ENCODE measurements at regions not wholly inside any gene's neighbourhood (a gene's known extent, or its start where the extent isn't known, plus 50 kb on each side); places are given as distances from the start of the nearest gene placed in this dataset.
"Not testable (repeated sequence)": the region's sequence is repeated elsewhere in the genome, so short reads cannot be mapped to it uniquely, and the experiment has no call there.

GRCh38 chr6:81601918-81602317, 150.6 kb downstream of the TENT5A start (continued):
- TF ChIP-seq NR3C1 (CRISPR knock-in tag; conservative IDR thresholded peaks at IDR 0.05; ENCODE audit: low read depth), result no peak
- TF ChIP-seq HMGXB4 (CRISPR knock-in tag; IDR thresholded peaks at IDR 0.05), result no peak
- no peak for TF ChIP-seq MYBL2 (CRISPR knock-in tag; IDR thresholded peaks at IDR 0.05)

GRCh38 chr6:81600488-81600887, 152.0 kb downstream of the TENT5A start:
- H3K4me3 Mint-ChIP-seq; DNase-seq (ENCODE audit: low spot score); CTCF ChIA-PET; POLR2A ChIA-PET; ATAC-seq; H3K27me3 Mint-ChIP-seq (ENCODE audit: low read depth); H3K36me3 Mint-ChIP-seq; H3K27ac Mint-ChIP-seq; H3K4me1 Mint-ChIP-seq: not testable (repeated sequence)
- peaks cover 18% of the 10 kb centered on the region for H3K9me3 Mint-ChIP-seq

GRCh38 chr6:81594501-81594900, 158.0 kb downstream of the TENT5A start:
- CTCF ChIA-PET, result no interaction called here
- Mint-ChIP-seq H3K9me3 (no peaks in the 10 kb centered on the region), H3K27ac (no peak overlapping the region)

More at GRCh38 chr6:81594501-81594900, 158.0 kb downstream of the TENT5A start:
- ATAC-seq (no peak), DNase-seq (ENCODE audit: low spot score) (no peak)
- no peaks in the 10 kb centered on the region for H3K27me3 Mint-ChIP-seq (ENCODE audit: low read depth)
- POLR2A ChIA-PET, result no interaction called here
- TF ChIP-seq ETV6 (CRISPR knock-in tag; IDR thresholded peaks at IDR 0.05) (no peak), SOX15 (CRISPR knock-in tag; IDR thresholded peaks at IDR 0.05) (no peak), MAX (CRISPR knock-in tag; IDR thresholded peaks at IDR 0.05) (no peak), MXD4 (CRISPR knock-in tag; IDR thresholded peaks at IDR 0.05; ENCODE audit: borderline replicate concordance) (no peak), ZNF121 (CRISPR knock-in tag; IDR thresholded peaks at IDR 0.05) (no peak), PREB (CRISPR knock-in tag; IDR thresholded peaks at IDR 0.05; ENCODE audit: borderline replicate concordance) (no peak), ZNF425 (CRISPR knock-in tag; conservative IDR thresholded peaks at IDR 0.05) (no peak), STAT6 (CRISPR knock-in tag; conservative IDR thresholded peaks at IDR 0.05; ENCODE audit: low read depth) (no peak), OVOL2 (CRISPR knock-in tag; IDR thresholded peaks at IDR 0.05; ENCODE audit: borderline replicate concordance) (no peak), ZNF416 (CRISPR knock-in tag; IDR thresholded peaks at IDR 0.05) (no peak)
- H3K36me3 Mint-ChIP-seq, result no peaks in the 10 kb centered on the region
- no peak overlapping the region for H3K4me3 Mint-ChIP-seq
- no peaks in the 10 kb centered on the region for H3K4me1 Mint-ChIP-seq

Data from WTC11 (cell line).